Inflammatory macrophage (primary cell): ENCODE measurements at regions not wholly inside any gene's neighbourhood (a gene's known extent, or its start where the extent isn't known, plus 50 kb on each side); places are given as distances from the start of the nearest gene placed in this dataset.

Source experiments
- DNase-seq, 2 donors: peaks; one replicate each; pipeline ENCODE4 v3.0.0-alpha.2; 2020 to 2022

DNA sequence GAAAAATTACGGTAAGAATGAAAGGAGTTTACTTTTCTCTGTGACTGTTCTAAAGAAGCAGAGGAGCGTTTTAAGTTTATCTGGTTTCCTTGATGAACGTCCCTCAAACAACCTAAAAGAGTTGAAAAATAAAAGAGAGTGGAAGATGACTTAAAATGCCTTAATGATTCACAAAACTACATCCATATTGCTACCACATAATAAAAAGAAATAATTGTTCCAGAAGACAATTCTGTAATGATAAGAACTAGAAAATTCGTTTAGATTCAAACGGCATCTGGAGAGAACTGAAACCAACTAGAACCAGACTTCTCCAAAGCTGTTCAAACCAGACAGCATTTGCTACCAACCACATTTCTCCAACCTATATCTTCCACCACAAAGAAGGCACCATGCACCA, 68.1 kb downstream of the TEKT4 start:
- no peak for DNase-seq

DNA sequence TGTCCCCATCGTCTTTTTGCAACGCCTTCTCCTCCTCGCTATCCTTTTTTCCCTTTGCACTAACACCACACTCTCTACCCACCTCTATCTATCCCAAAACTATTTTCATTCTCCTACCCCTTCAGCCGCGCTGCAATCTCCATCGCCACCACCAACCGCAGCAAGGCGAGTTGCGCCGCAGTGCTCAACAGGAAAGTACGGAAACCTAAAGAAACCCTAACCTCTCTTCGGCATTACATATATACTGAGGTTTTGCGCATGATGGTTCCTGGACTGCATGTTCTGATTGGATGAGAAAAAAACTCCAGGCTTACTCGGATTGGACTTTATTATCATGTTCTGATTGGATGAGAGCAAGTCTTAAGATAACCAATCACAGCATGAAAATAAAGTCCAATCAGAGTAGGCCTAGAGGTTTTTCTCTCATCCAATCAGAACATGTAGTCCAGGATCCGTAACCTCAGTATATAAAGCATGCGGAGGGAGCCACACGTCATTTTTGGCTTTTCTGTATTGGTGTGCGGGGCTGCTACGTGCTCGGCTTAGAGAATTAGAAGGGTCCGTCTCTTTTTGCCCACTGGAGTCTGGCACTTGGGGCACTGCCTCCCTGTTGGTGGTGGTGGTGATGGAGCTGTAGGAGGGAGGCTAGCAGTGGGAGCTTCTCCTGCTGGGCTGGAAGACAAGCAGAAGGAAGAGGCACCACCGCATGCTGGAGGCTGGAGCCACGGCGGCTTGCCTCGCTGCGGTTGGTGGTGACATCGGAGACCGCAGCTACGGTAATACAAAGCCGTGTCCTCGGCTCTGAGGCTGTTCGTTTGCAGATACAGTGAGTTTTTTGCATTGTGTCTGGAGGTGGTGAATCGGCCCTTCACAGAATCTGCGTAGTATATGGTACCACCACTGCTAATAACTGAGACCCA, 76.1 kb downstream of the TEKT4 start:
- DNase-seq = no peak

DNA sequence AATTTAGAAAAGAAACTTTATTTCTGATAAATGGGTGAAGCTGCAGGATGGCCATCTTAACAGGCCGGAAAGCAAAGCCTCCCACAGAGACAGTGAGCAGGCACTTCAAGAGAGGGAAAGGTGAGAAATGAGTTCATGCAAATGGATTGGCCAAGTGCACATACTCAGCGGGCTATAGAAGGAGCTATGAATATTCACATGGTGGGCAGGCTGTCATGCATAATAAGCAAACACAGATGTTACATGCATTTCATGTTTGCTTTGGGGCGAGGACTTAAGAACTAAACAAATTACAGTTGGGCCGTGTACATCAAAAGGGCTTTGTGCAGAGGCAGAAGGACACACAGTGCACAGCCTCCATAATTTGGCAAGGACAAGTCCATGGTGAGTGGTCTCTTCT, 69.8 kb upstream of the MAL start:
- no peak for DNase-seq

DNA sequence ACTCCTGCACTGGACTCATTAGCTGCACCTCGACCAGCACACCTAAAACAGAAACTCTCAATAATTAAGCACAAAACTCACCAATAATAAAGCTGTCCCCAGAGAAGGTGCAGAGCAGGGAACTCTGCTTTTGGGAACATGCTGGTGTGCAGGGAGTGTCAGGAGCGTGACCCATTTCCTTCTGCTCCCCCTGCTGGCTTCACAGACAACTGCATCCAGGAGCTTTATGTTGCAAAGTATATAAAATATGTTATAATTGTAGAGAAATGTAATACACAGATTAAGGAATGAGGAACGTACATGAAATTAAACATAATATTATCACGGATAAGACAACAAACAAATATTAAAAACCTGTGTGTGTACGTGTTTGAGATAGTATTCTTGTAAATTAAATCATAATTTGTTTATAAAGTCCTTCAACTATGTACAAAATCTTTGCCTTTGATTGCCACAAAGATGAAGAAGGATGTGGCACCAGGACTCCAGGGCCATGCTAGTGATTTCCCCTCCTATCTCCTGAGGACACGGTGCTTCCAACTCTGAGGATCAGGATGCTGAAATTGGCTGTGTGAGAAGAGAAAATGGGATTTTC, 68.6 kb upstream of the MAL start:
- DNase-seq = peak; percentile 21 to 30

DNA sequence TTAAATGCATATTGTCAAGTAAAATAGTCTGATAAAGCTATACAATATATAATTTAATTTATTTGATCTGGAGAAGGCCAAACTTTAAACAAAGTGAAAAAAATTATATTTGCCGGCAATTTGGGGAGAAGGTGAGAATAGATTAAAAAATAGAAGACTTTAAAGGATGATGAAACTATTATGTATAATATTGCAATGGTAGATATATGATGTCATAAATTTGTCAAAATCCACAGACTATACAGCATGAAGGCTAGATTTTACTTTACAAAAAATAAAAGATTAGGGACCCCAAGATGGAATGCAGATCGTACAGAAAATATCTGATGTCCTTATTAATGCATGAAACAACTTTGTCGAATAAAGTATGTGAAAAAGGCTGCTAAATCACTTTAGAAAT, 67.3 kb upstream of the MAL start:
- no peak for DNase-seq

DNA sequence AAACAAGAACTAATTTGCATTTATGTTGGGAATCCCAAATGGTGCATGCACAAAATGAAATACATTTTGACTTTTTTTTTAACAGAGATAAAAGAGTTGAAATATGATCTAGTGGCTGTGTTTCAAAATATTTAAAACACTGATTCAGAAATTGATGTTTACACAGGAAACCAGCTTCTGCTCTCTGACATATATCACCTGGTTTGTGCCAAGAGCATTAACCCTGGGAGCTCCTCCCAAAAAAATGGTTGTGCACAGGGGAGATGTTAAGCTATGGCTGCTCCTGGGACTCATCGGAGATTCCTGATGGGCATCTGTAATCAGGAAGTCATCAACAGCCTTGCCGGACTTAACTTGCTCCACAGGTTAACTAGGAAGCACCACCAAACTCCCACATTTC, 65.2 kb upstream of the MAL start:
- no peak for DNase-seq

DNA sequence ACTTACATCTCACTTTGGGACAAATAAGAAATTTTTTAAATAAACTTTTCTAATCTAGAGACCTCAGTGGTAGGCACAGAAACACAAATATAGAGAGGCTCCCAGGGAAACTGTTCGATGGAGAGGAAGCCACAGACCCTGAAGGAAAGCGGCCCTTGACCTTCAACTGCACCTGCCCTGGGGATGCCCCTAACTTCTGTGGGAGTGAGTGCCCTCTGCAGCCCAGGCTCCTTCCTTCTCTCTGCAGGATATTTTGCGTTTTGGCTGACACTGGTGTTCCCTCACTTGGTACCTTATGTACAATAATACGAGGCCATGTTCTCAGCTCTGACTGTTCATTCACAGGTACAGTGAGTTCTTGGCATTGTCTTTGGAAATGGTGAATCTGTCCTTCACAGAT, 64.8 kb upstream of the MAL start:
- no peak for DNase-seq

DNA sequence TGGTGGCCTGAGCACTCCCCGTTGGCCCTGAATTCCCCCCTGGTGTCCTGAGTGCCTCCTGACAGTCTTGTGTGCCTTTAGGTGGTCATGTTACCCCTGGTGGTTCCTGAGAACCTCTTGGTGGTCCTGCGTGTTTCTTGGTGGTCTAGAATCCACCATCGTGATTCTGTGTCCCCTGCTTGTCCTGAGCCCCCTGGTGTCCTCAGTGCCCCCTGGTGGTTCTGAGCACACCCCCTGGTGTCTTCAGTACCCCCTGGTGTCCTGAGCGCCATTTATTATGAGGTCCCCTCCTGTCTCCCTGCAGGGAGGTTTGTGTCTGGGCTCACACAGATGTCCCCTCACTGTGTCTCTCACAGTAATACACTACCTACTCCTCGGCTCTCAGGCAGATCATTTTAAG, 61.3 kb upstream of the MAL start:
- no peak for DNase-seq

DNA sequence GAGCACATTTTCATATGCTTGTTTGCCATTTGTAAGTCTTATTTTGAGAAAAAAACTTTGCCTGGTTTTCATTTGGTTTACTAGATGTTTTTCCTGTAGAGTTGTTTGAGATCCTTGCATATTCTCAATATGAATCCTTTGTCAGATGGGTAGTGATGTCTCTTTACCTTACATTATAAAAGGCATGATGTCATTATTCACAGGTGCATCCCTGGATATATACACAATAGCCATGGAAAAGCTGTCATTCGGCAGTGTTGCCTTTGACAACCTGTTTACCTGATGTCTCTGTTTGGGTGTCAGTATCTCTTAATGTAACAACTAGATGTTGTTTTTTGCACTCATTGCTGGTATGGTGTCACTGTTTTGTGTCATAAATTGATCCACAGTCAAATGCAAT, 58.8 kb upstream of the MAL start:
- DNase-seq = no peak

DNA sequence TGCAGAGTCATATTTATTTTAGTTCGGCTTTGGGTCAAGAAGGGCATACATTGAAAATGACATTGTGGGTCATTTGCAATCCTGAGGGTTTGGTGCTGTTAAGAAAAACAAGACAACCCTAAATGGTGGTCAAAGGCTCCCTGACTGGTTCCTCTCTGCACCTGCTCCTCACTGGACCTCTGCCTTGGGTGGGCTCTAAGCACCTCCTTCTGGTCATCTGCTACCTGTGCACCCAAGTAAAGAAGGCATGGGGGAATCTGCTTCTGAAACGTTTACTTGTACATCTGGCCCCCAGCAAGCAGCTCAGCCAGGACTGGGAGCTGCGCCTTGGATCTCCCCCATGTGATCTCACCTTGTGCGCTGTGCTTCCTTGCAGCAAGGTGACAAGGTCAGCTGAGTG, 55.2 kb upstream of the MAL start:
- DNase-seq = no peak
